H1 (cell line): ENCODE measurements at regions not wholly inside any gene's neighbourhood (a gene's known extent, or its start where the extent isn't known, plus 50 kb on each side); places are given as distances from the start of the nearest gene placed in this dataset.

ENCODE experiments used
- CTCF ChIA-PET: fragments of 300-600 bp; sonication (Branson Sonifier 250); formaldehyde crosslinking; loops from one replicate; lab custom pipeline; 2021; ENCODE audit not compliant: partially characterized antibody; lab: Charles Lee
- POLR2A ChIA-PET: fragments of 300-600 bp; sonication (Branson Sonifier 250); formaldehyde crosslinking; loops from one replicate; lab custom pipeline; 2021; ENCODE audit warnings: inconsistent platforms; ENCODE audit not compliant: partially characterized antibody; lab: Charles Lee
- DNase-seq, 2 experiments: peaks; one replicate each; pipeline versions ENCODE4 v3.0.0 to v3.0.0-alpha.2; 2010 to 2022; ENCODE audit warnings: low spot score in 2 of 2, low read depth in 1 of 2, mixed read lengths in 1 of 2
- FAIRE-seq: peaks from 2 replicates; lab custom pipeline; 2011; peaks lifted over from hg19 to GRCh38; lab: Jason Lieb, UNC
- H2AFZ ChIP-seq: 2 replicates; pipeline ENCODE4 v1.8.1; 2012; ENCODE audit warnings: low read length, inconsistent platforms
- H2AK5ac ChIP-seq: 2 replicates; pipeline ENCODE4 v1.6.1; 2013; ENCODE audit warnings: low read depth, low read length
- H2BK120ac ChIP-seq: replicated peaks from 2 replicates; pipeline ENCODE3; 2013; ENCODE audit warnings: low read depth, low read length, inconsistent platforms
- H2BK12ac ChIP-seq: 2 replicates; pipeline ENCODE4 v1.6.1; 2013; ENCODE audit warnings: low read depth, low read length
- H2BK15ac ChIP-seq: 2 replicates; pipeline ENCODE4 v1.6.1; 2013; ENCODE audit warnings: low read length
- H2BK20ac ChIP-seq: 2 replicates; pipeline ENCODE4 v1.6.1; 2013; ENCODE audit warnings: low read length
- H2BK5ac ChIP-seq: 2 replicates; pipeline ENCODE4 v1.6.1; 2013; ENCODE audit warnings: low read depth, low read length
- H3K14ac ChIP-seq: 2 replicates; pipeline ENCODE4 v1.6.1; 2013; ENCODE audit warnings: inconsistent platforms; ENCODE audit not compliant: insufficient read length
- H3K18ac ChIP-seq: 2 replicates; pipeline ENCODE4 v1.6.1; 2013; ENCODE audit warnings: low read length; ENCODE audit errors: extremely low read depth
- H3K23ac ChIP-seq: 2 replicates; pipeline ENCODE4 v1.6.1; 2013; ENCODE audit warnings: inconsistent platforms; ENCODE audit not compliant: insufficient read length
- H3K23me2 ChIP-seq: 2 replicates; pipeline ENCODE4 v1.6.1; 2013; ENCODE audit warnings: low read depth, low read length
- H3K27ac ChIP-seq: 2 replicates; pipeline ENCODE4 v1.6.1; 2011; ENCODE audit warnings: low read depth, low read length, inconsistent platforms
- H3K27me3 ChIP-seq, 4 experiments: replicated peaks in 1 of 4; 1 replicate in 1 of 4; 2 replicates in 3 of 4; pipeline versions ENCODE4 v1.6.1 to v1.8.1; 2011 to 2013; ENCODE audit warnings: low read length in 3 of 4, mild to moderate bottlenecking in 3 of 4, inconsistent platforms in 2 of 4, mixed read lengths in 2 of 4, moderate library complexity in 1 of 4; ENCODE audit not compliant: control insufficient read depth in 3 of 4, insufficient read depth in 3 of 4; ENCODE audit errors: extremely low read depth in 1 of 4
- H3K36me3 ChIP-seq, 4 experiments: 2 replicates each; pipeline versions ENCODE4 v1.6.1 to v1.8.1; 2011 to 2013; ENCODE audit warnings: mild to moderate bottlenecking in 4 of 4, low read length in 3 of 4, moderate library complexity in 2 of 4, control low read depth in 1 of 4, inconsistent platforms in 1 of 4; ENCODE audit not compliant: insufficient read depth in 4 of 4, control insufficient read depth in 2 of 4
- H3K4ac ChIP-seq: replicated peaks from 2 replicates; pipeline ENCODE3; 2013; ENCODE audit warnings: low read length, low read depth, mixed read lengths, inconsistent platforms; ENCODE audit not compliant: insufficient read length
- H3K4me1 ChIP-seq, 4 experiments: replicated peaks in 1 of 4; 1 replicate in 1 of 4; 2 replicates in 3 of 4; pipeline versions ENCODE4 v1.6.1 to v1.8.1; 2011 to 2013; ENCODE audit warnings: low read length in 3 of 4, inconsistent platforms in 2 of 4, mixed read lengths in 1 of 4; ENCODE audit not compliant: insufficient read depth in 4 of 4, control insufficient read depth in 3 of 4
- H3K4me2 ChIP-seq, 2 experiments: 2 replicates each; pipeline versions ENCODE4 v1.6.1 to v1.8.1; 2011 to 2013; ENCODE audit warnings: low read depth in 2 of 2, low read length in 2 of 2, control low read depth in 1 of 2, inconsistent platforms in 1 of 2, mild to moderate bottlenecking in 1 of 2; ENCODE audit not compliant: insufficient read depth in 1 of 2
- H3K4me3 ChIP-seq, 4 experiments: fragments of 200-600, 300-600 bp in 1 of 4; sonication (generic), shearing (Covaris generic), sonication (Bioruptor Twin) in 1 of 4; 2 replicates each; pipeline versions ENCODE4 v1.5.1 to v1.8.1; 2011 to 2016; ENCODE audit warnings: low read length in 4 of 4, low read depth in 3 of 4, control low read depth in 2 of 4, inconsistent platforms in 2 of 4, mild to moderate bottlenecking in 2 of 4, mixed read lengths in 1 of 4, moderate library complexity in 1 of 4; ENCODE audit not compliant: insufficient read depth in 2 of 4; ENCODE audit errors: extremely low read depth in 1 of 4
- H3K56ac ChIP-seq: replicated peaks from 2 replicates; pipeline ENCODE3; 2013; ENCODE audit warnings: low read depth, mild to moderate bottlenecking, mixed read lengths, low read length, inconsistent platforms; ENCODE audit not compliant: insufficient read length
- H3K79me1 ChIP-seq: 2 replicates; pipeline ENCODE4 v1.6.1; 2013; ENCODE audit warnings: low read depth, low read length, control low read depth
- H3K79me2 ChIP-seq, 2 experiments: 2 replicates each; pipeline versions ENCODE4 v1.6.1 to v1.8.1; 2012 to 2013; ENCODE audit warnings: low read length in 2 of 2, mild to moderate bottlenecking in 2 of 2, inconsistent platforms in 1 of 2; ENCODE audit not compliant: insufficient read depth in 2 of 2, control insufficient read depth in 1 of 2
- H3K9ac ChIP-seq, 4 experiments: replicated peaks in 1 of 4; 1 replicate in 1 of 4; 2 replicates in 3 of 4; pipeline versions ENCODE4 v1.6.1 to v1.8.1; 2011 to 2013; ENCODE audit warnings: low read depth in 3 of 4, low read length in 3 of 4, control low read depth in 2 of 4, mild to moderate bottlenecking in 2 of 4, moderate library complexity in 2 of 4, inconsistent platforms in 1 of 4; ENCODE audit errors: extremely low read depth in 1 of 4
- H3K9me3 ChIP-seq, 2 experiments: 2 replicates each; pipeline versions ENCODE4 v1.6.1 to v1.8.1; 2012 to 2013; ENCODE audit warnings: mild to moderate bottlenecking in 2 of 2, moderate library complexity in 2 of 2, control low read depth in 1 of 2, inconsistent platforms in 1 of 2, low read depth in 1 of 2, low read length in 1 of 2, mixed read lengths in 1 of 2; ENCODE audit not compliant: insufficient read depth in 2 of 2
- H4K20me1 ChIP-seq, 2 experiments: replicated peaks in 1 of 2; 2 replicates each; pipeline versions ENCODE3 to v1.8.1; 2011 to 2013; ENCODE audit warnings: inconsistent platforms in 2 of 2, low read length in 2 of 2, mild to moderate bottlenecking in 1 of 2; ENCODE audit not compliant: insufficient read depth in 2 of 2, control insufficient read depth in 1 of 2
- H4K5ac ChIP-seq: 2 replicates; pipeline ENCODE4 v1.6.1; 2013; ENCODE audit warnings: low read length, low read depth, mixed read lengths, inconsistent platforms; ENCODE audit not compliant: insufficient read length
- H4K8ac ChIP-seq: 2 replicates; pipeline ENCODE4 v1.8.0; 2013; ENCODE audit warnings: mild to moderate bottlenecking, moderate library complexity, low read length, inconsistent platforms; ENCODE audit not compliant: insufficient read depth; ENCODE audit errors: extremely low read depth
- H4K91ac ChIP-seq: replicated peaks from 2 replicates; pipeline ENCODE3; 2013; ENCODE audit warnings: low read length, mixed read lengths, inconsistent platforms; ENCODE audit not compliant: insufficient read length
- ASH2L ChIP-seq: fragments of 200-600, 300-600 bp; sonication (generic); IDR thresholded peaks from one replicate; pipeline ENCODE4 v1.7.1; 2017; ENCODE audit warnings: low read length
- ATF3 ChIP-seq: IDR thresholded peaks from 2 replicates; pipeline ENCODE4 v1.6.1; 2011; ENCODE audit warnings: low read depth, mild to moderate bottlenecking, low read length; ENCODE audit not compliant: insufficient read depth
- BACH1 ChIP-seq: IDR thresholded peaks from 2 replicates; pipeline ENCODE4 v1.6.1; 2012; ENCODE audit warnings: low read length, improper control_type of control experiment
- CBX5 ChIP-seq: fragments of 300-800, 300-1000 bp; sonication (generic); IDR thresholded peaks from 2 replicates; pipeline ENCODE4 v1.7.1; 2016; ENCODE audit warnings: antibody characterized with exemption, low read length, low read depth
- CEBPB ChIP-seq: IDR thresholded peaks from 2 replicates; pipeline ENCODE4 v1.6.1; 2012; ENCODE audit warnings: low read depth, low read length
- EP300 ChIP-seq, 2 experiments: IDR thresholded peaks; 1 replicate in 1 of 2; 2 replicates in 1 of 2; pipeline ENCODE4 v1.6.1; 2011 to 2012; ENCODE audit warnings: low read depth in 2 of 2, low read length in 2 of 2, mild to moderate bottlenecking in 2 of 2, borderline replicate concordance in 1 of 2, inconsistent platforms in 1 of 2, moderate library complexity in 1 of 2
- FOSL1 ChIP-seq: IDR thresholded peaks from 2 replicates; pipeline ENCODE4 v1.6.1; 2011; ENCODE audit warnings: mild to moderate bottlenecking, low read depth, low read length, moderate library complexity; ENCODE audit not compliant: insufficient read depth
- GTF2F1 ChIP-seq: IDR thresholded peaks from 2 replicates; pipeline ENCODE4 v1.6.1; 2012; ENCODE audit warnings: low read depth, low read length, improper control_type of control experiment, borderline replicate concordance
- KDM1A ChIP-seq: fragments of 200-600, 300-600 bp; sonication (generic); IDR thresholded peaks from 2 replicates; pipeline ENCODE4 v1.7.1; 2016; ENCODE audit warnings: mild to moderate bottlenecking, low read length, borderline replicate concordance
- RBBP5 ChIP-seq: IDR thresholded peaks from 2 replicates; pipeline ENCODE4 v1.7.1; 2012; ENCODE audit warnings: low read depth, mild to moderate bottlenecking, inconsistent platforms, low read length, moderate library complexity, borderline replicate concordance
- RXRA ChIP-seq: IDR thresholded peaks from 2 replicates; pipeline ENCODE4 v1.6.1; 2011; ENCODE audit warnings: low read depth, mild to moderate bottlenecking, low read length, moderate library complexity; ENCODE audit not compliant: insufficient read depth
- TEAD4 ChIP-seq: IDR thresholded peaks from 2 replicates; pipeline ENCODE4 v1.6.1; 2012; ENCODE audit warnings: low read depth, low read length, inconsistent platforms, mixed read lengths
- WGBS, 2 experiments: shearing (Covaris generic) in 1 of 2; methylation state at CpG; one replicate each; pipeline versions ENCODE4 v1.1.6 to v1.1.7; 2013 to 2015; ENCODE audit warnings: low lambda C conversion rate in 2 of 2, mixed read lengths in 2 of 2, inconsistent platforms in 1 of 2, low coverage in 1 of 2, missing lambda C conversion rate in 1 of 2; ENCODE audit not compliant: insufficient replicate concordance in 2 of 2, insufficient coverage in 1 of 2, insufficient read length in 1 of 2; ENCODE audit errors: extremely low coverage in 1 of 2, missing lambda C conversion rate in 1 of 2; 5-methylcytosine and 5-hydroxymethylcytosine counted together

- H2AFZ ChIP-seq = no peak overlapping the region
- no peaks in the 10 kb centered on the region for H3K36me3 ChIP-seq
- H2BK20ac ChIP-seq = no peak overlapping the region
- H3K23ac ChIP-seq = no peak overlapping the region
- H3K27ac ChIP-seq = no peak overlapping the region
- no peak overlapping the region for H3K9ac ChIP-seq
- H2BK15ac ChIP-seq = no peak overlapping the region
- H3K56ac ChIP-seq = no peak overlapping the region
- no peaks in the 10 kb centered on the region; the same call in 1 of the 2 replicates for H3K23me2 ChIP-seq
- no peaks in the 10 kb centered on the region for H3K9me3 ChIP-seq
- no peak overlapping the region for H3K4me3 ChIP-seq
- no peak overlapping the region for H4K8ac ChIP-seq
- DNase-seq (no peak), FAIRE-seq (no peak)
- no peak overlapping the region for H2BK12ac ChIP-seq
- no peak overlapping the region for H4K91ac ChIP-seq
- 79% methylated on average over 4 of the region's 4 CpGs; no CpG with 5 or more reads in 1 of the 2 experiments for WGBS, 2 experiments
- no peaks in the 10 kb centered on the region for H3K79me2 ChIP-seq
- H4K20me1 ChIP-seq = no peaks in the 10 kb centered on the region
- no peak overlapping the region for H2BK120ac ChIP-seq
- H3K4me1 ChIP-seq = peaks cover 0 to 5% (median 0%) of the 10 kb centered on the region in 4 experiments; a peak in 2 of 7 replicates
- no peak overlapping the region for H2BK5ac ChIP-seq
- no peak overlapping the region for H3K4me2 ChIP-seq
- TF ChIP-seq BACH1 (no peak), ASH2L (no peak), FOSL1 (no peak), CBX5 (no peak), GTF2F1 (no peak), TEAD4 (no peak), ATF3 (no peak), RXRA (no peak), EP300 (IDR thresholded peaks at IDR 0.05; ENCODE audit: borderline replicate concordance in 1 of 2, low read depth in 2 of 2, low read length in 2 of 2) (no peak), KDM1A (no peak), CEBPB (no peak), RBBP5 (no peak)
- no peak overlapping the region for H3K18ac ChIP-seq
- H3K79me1 ChIP-seq = no peaks in the 10 kb centered on the region
- H2AK5ac ChIP-seq = no peak overlapping the region
- ChIA-PET POLR2A (interaction anchor here (1.7 kb wide), 1 partner anchor 9 kb away, joined by 3 read pairs; no protein-coding TSS in a partner anchor), CTCF (interaction anchor here (1.4 to 3.1 kb wide), 4 partner anchors 9 to 105 kb away, joined by 3 to 26 read pairs (median 8); no protein-coding TSS in a partner anchor)
- H3K4ac ChIP-seq = no peak overlapping the region
- no peaks in the 10 kb centered on the region for H3K27me3 ChIP-seq
- H4K5ac ChIP-seq = no peak overlapping the region
- H3K14ac ChIP-seq = no peak overlapping the region
Observed at GRCh38 chr2:205880048-205880447, 197.7 kb downstream of the NRP2 start.
